Effector memory CD8-positive, alpha-beta T cell (primary cell): ENCODE measurements at regions not wholly inside any gene's neighbourhood (a gene's known extent, or its start where the extent isn't known, plus 50 kb on each side); places are given as distances from the start of the nearest gene placed in this dataset.
"Not testable (repeated sequence)": the region's sequence is repeated elsewhere in the genome, so short reads cannot be mapped to it uniquely, and the experiment has no call there.

Experiments used
- ATAC-seq: fragments of 150-1000 bp; cut with Tn5 transposase; replicated peaks from 2 replicates; pipeline ENCODE4 v1.10.0; 2021; ENCODE audit warnings: mild to moderate bottlenecking, moderate library complexity
- DNase-seq, 3 experiments: peaks; one replicate each; pipeline ENCODE4 v3.0.0; 2021
- H3K27ac Mint-ChIP-seq, 2 donors: one replicate each; pipeline ENCODE4 v1.8.0; 2022; ENCODE audit warnings: mild to moderate bottlenecking in 2 of 2, mixed read lengths in 2 of 2, moderate library complexity in 2 of 2
- H3K27me3 Mint-ChIP-seq, 2 donors: one replicate each; pipeline ENCODE4 v1.8.0; 2022; ENCODE audit warnings: mixed read lengths in 2 of 2
- H3K36me3 Mint-ChIP-seq: one replicate; pipeline ENCODE4 v1.8.0; 2022; ENCODE audit warnings: mild to moderate bottlenecking, moderate library complexity, mixed read lengths; ENCODE audit not compliant: insufficient read depth
- H3K4me1 Mint-ChIP-seq, 2 donors: one replicate each; pipeline ENCODE4 v1.8.0; 2022; ENCODE audit warnings: low read depth in 2 of 2, mixed read lengths in 2 of 2
- H3K4me3 Mint-ChIP-seq, 2 donors: one replicate each; pipeline ENCODE4 v1.8.0; 2022; ENCODE audit warnings: mild to moderate bottlenecking in 2 of 2, mixed read lengths in 2 of 2, moderate library complexity in 2 of 2
- H3K9me3 Mint-ChIP-seq, 2 donors: one replicate each; pipeline ENCODE4 v1.8.0; 2022; ENCODE audit warnings: mixed read lengths in 2 of 2

- Mint-ChIP-seq H3K9me3 (no peaks in the 10 kb centered on the region), H3K27ac (no peak overlapping the region), H3K4me3 (no peak overlapping the region), H3K4me1 (no peaks in the 10 kb centered on the region), H3K36me3 (no peaks in the 10 kb centered on the region), H3K27me3 (peaks cover 0 to under 1% of the 10 kb centered on the region in 2 donors)
- DNase-seq = no peak
- ATAC-seq = no peak
These were observed 100.5 kb upstream of the CARD11 start for GRCh38 chr7:3143869-3144775.

DNA sequence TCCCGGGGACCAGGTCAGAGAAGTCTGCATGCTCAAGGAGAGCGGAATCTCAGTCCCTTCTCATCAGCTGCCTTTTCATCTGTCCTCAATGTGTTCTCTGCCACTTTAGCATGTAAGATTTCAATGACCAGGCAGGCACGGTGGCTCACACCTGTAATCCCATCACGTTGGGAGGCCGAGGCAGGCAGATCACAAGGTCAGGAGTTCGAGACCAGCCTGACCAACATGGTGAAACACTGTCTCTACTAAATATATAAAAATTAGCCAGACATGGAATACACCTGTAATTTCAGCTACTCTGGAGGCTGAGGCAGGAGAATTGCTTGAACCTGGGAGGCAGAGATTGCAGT is 101.1 kb upstream of the CARD11 start:
- not testable (repeated sequence) for H3K27me3 Mint-ChIP-seq, H3K36me3 Mint-ChIP-seq, H3K9me3 Mint-ChIP-seq, H3K4me1 Mint-ChIP-seq, H3K4me3 Mint-ChIP-seq, H3K27ac Mint-ChIP-seq, ATAC-seq, DNase-seq

DNA sequence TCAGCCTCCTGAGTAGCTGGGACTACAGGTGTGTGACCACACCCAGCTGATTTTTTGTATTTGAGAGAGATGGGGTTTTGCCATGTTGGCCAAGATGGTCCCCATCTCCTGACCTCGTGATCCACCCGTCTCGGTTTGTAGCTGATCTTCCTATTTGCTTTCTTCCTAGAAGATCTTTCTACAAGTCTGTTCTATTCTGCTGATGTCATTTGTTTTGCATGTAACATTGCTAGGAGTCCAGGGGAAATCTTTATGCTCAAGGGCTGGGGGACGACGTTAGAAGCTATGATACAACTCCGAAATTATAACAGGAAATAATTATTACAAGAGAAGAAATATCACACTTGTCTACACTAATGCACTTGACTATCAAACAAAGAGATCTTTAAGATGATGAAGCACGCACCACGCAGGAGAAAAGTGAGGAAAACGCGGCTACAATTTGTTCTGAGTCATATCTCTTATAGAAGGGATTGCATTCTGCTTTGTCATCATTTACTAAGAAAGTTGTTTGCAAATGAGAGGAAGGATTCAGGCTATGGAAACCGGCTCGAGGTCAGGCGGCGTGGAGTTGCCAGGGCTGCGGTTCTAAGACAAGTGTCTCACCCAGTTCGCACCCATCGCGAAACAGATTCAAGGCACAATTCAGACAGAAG is 103.0 kb upstream of the CARD11 start:
- no peaks in the 10 kb centered on the region for H3K36me3 Mint-ChIP-seq
- DNase-seq (no peak), ATAC-seq (no peak)
- H3K4me3 Mint-ChIP-seq = no peak overlapping the region
- peaks cover 0 to 12% of the 10 kb centered on the region in 2 donors for H3K27me3 Mint-ChIP-seq
- no peaks in the 10 kb centered on the region for H3K9me3 Mint-ChIP-seq
- peaks cover 4 to 6% of the 10 kb centered on the region in 2 donors for H3K4me1 Mint-ChIP-seq
- no peak overlapping the region for H3K27ac Mint-ChIP-seq

DNA sequence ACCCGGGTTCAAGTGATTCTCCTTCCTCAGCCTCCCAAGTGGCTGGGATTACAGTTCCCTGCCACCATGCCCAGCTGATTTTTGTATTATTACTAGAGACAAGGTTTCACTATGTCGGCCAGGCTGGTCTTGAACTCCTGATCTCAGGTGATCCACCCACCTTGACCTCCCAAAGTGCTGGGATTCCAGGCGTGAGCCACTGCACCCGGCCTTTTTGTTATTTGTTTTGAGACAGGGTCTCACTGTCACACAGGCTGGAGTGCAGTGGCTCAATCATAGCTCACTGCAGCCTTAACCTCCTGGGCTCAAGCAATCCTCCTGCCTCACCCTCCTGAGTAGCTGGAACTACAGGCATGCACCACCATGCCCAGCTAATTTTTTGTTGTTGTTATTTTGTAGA is 104.8 kb upstream of the CARD11 start:
- H3K4me3 Mint-ChIP-seq, H3K36me3 Mint-ChIP-seq, ATAC-seq, H3K27ac Mint-ChIP-seq, DNase-seq, H3K9me3 Mint-ChIP-seq, H3K4me1 Mint-ChIP-seq: not testable (repeated sequence)
- peaks cover 0 to 20% of the 10 kb centered on the region in 2 donors for H3K27me3 Mint-ChIP-seq

- no peaks in the 10 kb centered on the region for H3K36me3 Mint-ChIP-seq
- peaks cover 10 to 11% of the 10 kb centered on the region in 2 donors for H3K4me1 Mint-ChIP-seq
- no peak overlapping the region for H3K4me3 Mint-ChIP-seq
- DNase-seq (no peak), ATAC-seq (no peak)
- peak overlapping the region in 1 of 2 donors; percentile 86 for H3K27ac Mint-ChIP-seq
- no peaks in the 10 kb centered on the region for H3K9me3 Mint-ChIP-seq
- H3K27me3 Mint-ChIP-seq = peaks cover 0 to 20% of the 10 kb centered on the region in 2 donors
These were observed 105.7 kb upstream of the CARD11 start for GRCh38 chr7:3149231-3149995.

- ATAC-seq = no peak
- Mint-ChIP-seq H3K27me3 (peaks cover 0 to 20% of the 10 kb centered on the region in 2 donors), H3K9me3 (no peaks in the 10 kb centered on the region), H3K27ac (peak overlapping the region in 1 of 2 donors; percentile 86), H3K36me3 (no peaks in the 10 kb centered on the region), H3K4me3 (no peak overlapping the region), H3K4me1 (peaks cover 17% of the 10 kb centered on the region in 2 donors)
- DNase-seq = no peak
These were observed 106.4 kb upstream of the CARD11 start for GRCh38 chr7:3150027-3150426.

- Mint-ChIP-seq H3K36me3 (no peaks in the 10 kb centered on the region), H3K4me3 (no peak overlapping the region), H3K9me3 (no peaks in the 10 kb centered on the region), H3K4me1 (peaks cover 17% of the 10 kb centered on the region in 2 donors), H3K27ac (no peak overlapping the region), H3K27me3 (peaks cover 0 to 20% of the 10 kb centered on the region in 2 donors)
- DNase-seq (no peak), ATAC-seq (no peak)
These were observed 108.1 kb upstream of the CARD11 start for GRCh38 chr7:3151784-3152183.

GRCh38 chr7:3152714-3153113 is 109.0 kb upstream of the CARD11 start:
- Mint-ChIP-seq H3K9me3 (no peaks in the 10 kb centered on the region), H3K27ac (no peak overlapping the region), H3K4me1 (peaks cover 17% of the 10 kb centered on the region in 2 donors), H3K27me3 (peaks cover 0 to 23% of the 10 kb centered on the region in 2 donors), H3K4me3 (no peak overlapping the region), H3K36me3 (no peaks in the 10 kb centered on the region)
- no peak for ATAC-seq
- DNase-seq = no peak

GRCh38 chr7:3153118-3153517 is 109.5 kb upstream of the CARD11 start:
- Mint-ChIP-seq H3K4me3 (no peak overlapping the region), H3K36me3 (no peaks in the 10 kb centered on the region), H3K9me3 (no peaks in the 10 kb centered on the region), H3K27me3 (peaks cover 3 to 28% of the 10 kb centered on the region in 2 donors), H3K27ac (no peak overlapping the region), H3K4me1 (peaks cover 17% of the 10 kb centered on the region in 2 donors)
- DNase-seq (no peak), ATAC-seq (no peak)

- Mint-ChIP-seq H3K4me1 (peaks cover 17% of the 10 kb centered on the region in 2 donors), H3K27me3 (peaks cover 4 to 36% of the 10 kb centered on the region in 2 donors), H3K36me3 (no peaks in the 10 kb centered on the region), H3K9me3 (no peaks in the 10 kb centered on the region), H3K27ac (peak overlapping the region in 1 of 2 donors; percentile 63), H3K4me3 (no peak overlapping the region)
- DNase-seq (no peak), ATAC-seq (no peak)
These were observed 110.7 kb upstream of the CARD11 start for GRCh38 chr7:3154317-3154716.

- peak overlapping the region in 1 of 2 donors; percentile 63 for H3K27ac Mint-ChIP-seq
- ATAC-seq = peak; percentile 80
These were observed 111.3 kb upstream of the CARD11 start for GRCh38 chr7:3154881-3155494.

GRCh38 chr7:3156508-3156907 is 112.8 kb upstream of the CARD11 start:
- Mint-ChIP-seq H3K27ac (no peak overlapping the region), H3K27me3 (peaks cover 4 to 27% of the 10 kb centered on the region in 2 donors), H3K9me3 (no peaks in the 10 kb centered on the region), H3K36me3 (no peaks in the 10 kb centered on the region), H3K4me3 (no peak overlapping the region), H3K4me1 (peaks cover 11 to 13% of the 10 kb centered on the region in 2 donors)
- no peak for DNase-seq
- ATAC-seq = no peak

More at GRCh38 chr7:3154881-3155494, 111.3 kb upstream of the CARD11 start:
- Mint-ChIP-seq H3K4me3 (no peak overlapping the region), H3K4me1 (peaks cover 12 to 14% of the 10 kb centered on the region in 2 donors), H3K36me3 (no peaks in the 10 kb centered on the region), H3K9me3 (no peaks in the 10 kb centered on the region), H3K27me3 (peaks cover 4 to 29% of the 10 kb centered on the region in 2 donors)
- DNase-seq = peak; percentile 60 to 74 (median 62)
